Endodermal cell (in vitro differentiated cells): ENCODE measurements at regions not wholly inside any gene's neighbourhood (a gene's known extent, or its start where the extent isn't known, plus 50 kb on each side); places are given as distances from the start of the nearest gene placed in this dataset.
"Not testable (repeated sequence)": the region's sequence is repeated elsewhere in the genome, so short reads cannot be mapped to it uniquely, and the experiment has no call there.

Source experiments
- DNase-seq: peaks from one replicate; pipeline ENCODE4 v3.0.0-alpha.2; 2017
- H3K27ac ChIP-seq: 2 replicates; pipeline ENCODE4 v1.5.1; 2013; ENCODE audit warnings: mild to moderate bottlenecking, low read depth, low read length, moderate library complexity
- H3K27me3 ChIP-seq: 2 replicates; pipeline ENCODE4 v1.6.1; 2013; ENCODE audit warnings: mild to moderate bottlenecking, low read length, moderate library complexity; ENCODE audit not compliant: insufficient read depth, control insufficient read depth, poor library complexity, severe bottlenecking
- H3K36me3 ChIP-seq: 2 replicates; pipeline ENCODE4 v1.7.0; 2013; ENCODE audit warnings: mild to moderate bottlenecking, low read length, moderate library complexity; ENCODE audit not compliant: control insufficient read depth, insufficient read depth
- H3K4me1 ChIP-seq: one replicate; pipeline ENCODE4 v1.7.0; 2013; ENCODE audit warnings: low read length; ENCODE audit not compliant: control insufficient read depth, insufficient read depth
- H3K4me3 ChIP-seq: 2 replicates; pipeline ENCODE4 v1.5.1; 2013; ENCODE audit warnings: mild to moderate bottlenecking, low read length, moderate library complexity
- H3K9ac ChIP-seq: 2 replicates; pipeline ENCODE4 v1.6.1; 2013; ENCODE audit warnings: mild to moderate bottlenecking, low read length, moderate library complexity; ENCODE audit not compliant: poor library complexity, severe bottlenecking; ENCODE audit errors: extremely low read depth
- H3K9me3 ChIP-seq: 2 replicates; pipeline ENCODE4 v1.6.1; 2013; ENCODE audit warnings: mild to moderate bottlenecking, low read length, moderate library complexity; ENCODE audit not compliant: control insufficient read depth
- H3K27ac Mint-ChIP-seq: 2 replicates; pipeline ENCODE4 v1.8.0; 2020; ENCODE audit warnings: mixed read lengths
- H3K27me3 Mint-ChIP-seq: 2 replicates; pipeline ENCODE4 v1.8.0; 2021; ENCODE audit warnings: mild to moderate bottlenecking, mixed read lengths; ENCODE audit not compliant: insufficient read depth
- H3K36me3 Mint-ChIP-seq: 2 replicates; pipeline ENCODE4 v1.8.0; 2020; ENCODE audit warnings: low read depth, mixed read lengths
- H3K4me1 Mint-ChIP-seq: 2 replicates; pipeline ENCODE4 v1.8.0; 2020; ENCODE audit warnings: mixed read lengths
- H3K4me3 Mint-ChIP-seq: 2 replicates; pipeline ENCODE4 v1.8.0; 2020; ENCODE audit warnings: mild to moderate bottlenecking, moderate library complexity, mixed read lengths
- H3K9me3 Mint-ChIP-seq: 2 replicates; pipeline ENCODE4 v1.8.0; 2020; ENCODE audit warnings: mild to moderate bottlenecking, mixed read lengths
- WGBS, 2 experiments: methylation state at CpG; one replicate each; pipeline versions ENCODE4 v1.1.5 to v1.1.7; 2013; ENCODE audit warnings: missing lambda C conversion rate in 2 of 2, mixed read lengths in 1 of 2; ENCODE audit not compliant: insufficient coverage in 1 of 2, insufficient read length in 1 of 2; 5-methylcytosine and 5-hydroxymethylcytosine counted together
- TF ChIP-seq, protein P1 (sequence below): fragments of 200-600 bp; sonication (generic); conservative IDR thresholded peaks from 2 replicates; pipeline ENCODE4 v1.5.0; 2021; ENCODE audit warnings: antibody characterized with exemption, mild to moderate bottlenecking

DNA sequence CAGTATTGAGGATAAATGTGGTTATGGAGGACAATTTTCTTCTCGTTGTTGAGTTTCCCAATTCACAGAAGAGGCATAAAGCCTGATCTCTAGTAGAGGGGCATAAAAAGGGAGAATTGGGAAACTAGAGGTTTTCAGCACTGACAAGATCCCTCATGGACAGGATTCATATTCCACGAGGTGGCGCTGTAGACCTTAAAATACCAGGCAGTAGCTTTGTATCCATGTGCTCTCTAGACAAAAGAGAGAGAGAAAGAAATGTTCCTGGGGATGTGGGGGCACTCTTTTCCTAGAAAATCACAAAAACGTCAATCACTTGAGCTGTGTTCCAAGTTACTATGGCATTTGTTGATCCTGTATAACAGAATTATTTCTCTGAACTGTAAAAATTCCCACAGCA is 128.3 kb downstream of the MAGEE1 start:
- peak; percentile 81 for DNase-seq

DNA sequence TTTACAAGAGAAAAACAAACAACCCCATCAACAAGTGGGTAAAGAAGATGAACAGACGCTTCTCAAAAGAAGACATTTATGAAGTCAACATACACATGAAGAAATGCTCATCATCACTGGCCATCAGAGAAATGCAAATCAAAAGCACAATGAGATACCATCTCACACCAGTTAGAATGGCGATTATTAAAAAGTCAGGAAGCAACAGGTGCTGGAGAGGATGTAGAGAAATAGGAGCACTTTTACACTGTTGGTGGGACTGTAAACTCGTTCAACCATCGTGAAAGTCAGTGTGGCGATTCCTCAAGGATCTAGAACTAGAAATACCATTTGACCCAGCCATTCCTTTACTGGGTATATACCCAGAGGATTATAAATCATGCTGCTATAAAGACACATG is 137.3 kb downstream of the MAGEE1 start:
- H3K9me3 Mint-ChIP-seq = peaks cover 71% of the 10 kb centered on the region
- not testable (repeated sequence) for H3K9ac ChIP-seq, H3K4me3 ChIP-seq, H3K36me3 Mint-ChIP-seq, H3K27ac ChIP-seq, H3K27me3 ChIP-seq, H3K4me1 ChIP-seq, H3K27ac Mint-ChIP-seq, H3K36me3 ChIP-seq, H3K27me3 Mint-ChIP-seq, H3K4me1 Mint-ChIP-seq, H3K9me3 ChIP-seq, H3K4me3 Mint-ChIP-seq, DNase-seq
- 87 to 94% methylated on average over 4 to 5 of the region's 5 CpGs for WGBS, 2 experiments

More for the DNA sequence above, 128.3 kb downstream of the MAGEE1 start:
- Histone ChIP-seq H3K9me3 (peaks cover 17% of the 10 kb centered on the region), H3K4me1 (no peaks in the 10 kb centered on the region), H3K4me3 (no peak overlapping the region), H3K36me3 (no peaks in the 10 kb centered on the region), H3K9ac (no peak overlapping the region), H3K27ac (no peak overlapping the region), H3K27me3 (no peaks in the 10 kb centered on the region)
- no peak overlapping the region for H3K4me3 Mint-ChIP-seq
- TF ChIP-seq, protein P1, sequence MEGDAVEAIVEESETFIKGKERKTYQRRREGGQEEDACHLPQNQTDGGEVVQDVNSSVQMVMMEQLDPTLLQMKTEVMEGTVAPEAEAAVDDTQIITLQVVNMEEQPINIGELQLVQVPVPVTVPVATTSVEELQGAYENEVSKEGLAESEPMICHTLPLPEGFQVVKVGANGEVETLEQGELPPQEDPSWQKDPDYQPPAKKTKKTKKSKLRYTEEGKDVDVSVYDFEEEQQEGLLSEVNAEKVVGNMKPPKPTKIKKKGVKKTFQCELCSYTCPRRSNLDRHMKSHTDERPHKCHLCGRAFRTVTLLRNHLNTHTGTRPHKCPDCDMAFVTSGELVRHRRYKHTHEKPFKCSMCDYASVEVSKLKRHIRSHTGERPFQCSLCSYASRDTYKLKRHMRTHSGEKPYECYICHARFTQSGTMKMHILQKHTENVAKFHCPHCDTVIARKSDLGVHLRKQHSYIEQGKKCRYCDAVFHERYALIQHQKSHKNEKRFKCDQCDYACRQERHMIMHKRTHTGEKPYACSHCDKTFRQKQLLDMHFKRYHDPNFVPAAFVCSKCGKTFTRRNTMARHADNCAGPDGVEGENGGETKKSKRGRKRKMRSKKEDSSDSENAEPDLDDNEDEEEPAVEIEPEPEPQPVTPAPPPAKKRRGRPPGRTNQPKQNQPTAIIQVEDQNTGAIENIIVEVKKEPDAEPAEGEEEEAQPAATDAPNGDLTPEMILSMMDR = peak; percentile 74
- H3K27ac Mint-ChIP-seq = no peak overlapping the region
- H3K27me3 Mint-ChIP-seq = no peaks in the 10 kb centered on the region
- 23% methylated on average over 4 of the region's 4 CpGs; no CpG with 5 or more reads in 1 of the 2 experiments for WGBS, 2 experiments
- H3K36me3 Mint-ChIP-seq = no peaks in the 10 kb centered on the region
- H3K9me3 Mint-ChIP-seq = peaks cover 85% of the 10 kb centered on the region
- no peaks in the 10 kb centered on the region for H3K4me1 Mint-ChIP-seq

DNA sequence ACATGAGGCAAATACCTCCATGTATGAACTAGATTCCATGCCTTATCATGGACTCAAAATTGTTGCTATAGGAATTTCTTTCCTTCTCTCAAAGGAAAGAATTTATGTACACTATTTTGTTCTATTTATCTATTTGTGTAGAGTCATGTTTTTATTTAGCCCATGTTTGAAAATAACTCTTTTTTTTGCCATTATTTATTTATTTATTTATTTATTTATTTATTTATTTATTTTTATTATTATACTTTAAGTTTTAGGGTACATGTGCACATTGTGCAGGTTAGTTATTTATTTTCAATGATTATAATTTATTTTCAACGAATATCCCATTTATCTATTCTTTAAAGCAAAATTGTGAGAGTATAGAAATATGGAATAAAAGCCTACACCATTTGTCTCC is 177.9 kb downstream of the MAGEE1 start:
- Mint-ChIP-seq H3K36me3 (no peaks in the 10 kb centered on the region), H3K4me3 (no peak overlapping the region), H3K27me3 (no peaks in the 10 kb centered on the region), H3K4me1 (no peaks in the 10 kb centered on the region), H3K27ac (no peak overlapping the region), H3K9me3 (peaks cover 81% of the 10 kb centered on the region)
- Histone ChIP-seq H3K36me3 (no peaks in the 10 kb centered on the region), H3K9me3 (no peaks in the 10 kb centered on the region), H3K4me3 (no peak overlapping the region), H3K4me1 (no peaks in the 10 kb centered on the region), H3K27me3 (no peaks in the 10 kb centered on the region), H3K27ac (no peak overlapping the region), H3K9ac (no peak overlapping the region)
- DNase-seq = no peak
- WGBS, 2 experiments = no CpG with 5 or more reads among the region's 1 CpG
- TF ChIP-seq, protein P1 = no peak

DNA sequence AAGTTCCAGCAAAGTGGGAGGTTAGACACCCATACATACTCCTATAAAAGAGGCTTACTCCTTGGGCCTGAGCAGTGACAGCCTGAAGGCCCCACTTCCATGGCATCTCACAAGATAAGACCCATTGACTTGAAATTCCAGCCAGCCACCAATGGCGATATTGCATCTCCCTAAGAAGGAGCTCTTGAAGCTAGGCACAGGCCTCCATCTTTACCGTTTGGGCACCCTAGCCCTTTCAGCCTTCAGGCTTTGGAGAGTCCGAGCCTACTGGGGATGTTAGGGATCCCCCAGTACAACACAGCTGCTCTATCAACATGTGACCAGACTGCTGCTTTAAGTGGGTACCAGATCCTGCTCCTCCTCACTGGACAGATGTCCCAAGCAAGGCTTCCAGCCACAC is 189.5 kb downstream of the MAGEE1 start:
- H3K4me1 Mint-ChIP-seq = no peaks in the 10 kb centered on the region
- 82% methylated on average over 3 of the region's 3 CpGs; no CpG with 5 or more reads in 1 of the 2 experiments for WGBS, 2 experiments
- Histone ChIP-seq H3K36me3 (no peaks in the 10 kb centered on the region), H3K4me3 (no peak overlapping the region), H3K9ac (no peak overlapping the region), H3K9me3 (no peaks in the 10 kb centered on the region), H3K27me3 (no peaks in the 10 kb centered on the region), H3K27ac (no peak overlapping the region), H3K4me1 (no peaks in the 10 kb centered on the region)
- DNase-seq = no peak
- TF ChIP-seq, protein P1 = no peak
- H3K36me3 Mint-ChIP-seq = no peaks in the 10 kb centered on the region
- no peak overlapping the region for H3K27ac Mint-ChIP-seq
- H3K9me3 Mint-ChIP-seq = peaks cover 93% of the 10 kb centered on the region
- no peaks in the 10 kb centered on the region for H3K27me3 Mint-ChIP-seq
- no peak overlapping the region for H3K4me3 Mint-ChIP-seq
